Stomach (tissue), 8 donors: ENCODE measurements at regions not wholly inside any gene's neighbourhood (a gene's known extent, or its start where the extent isn't known, plus 50 kb on each side); places are given as distances from the start of the nearest gene placed in this dataset.

Experiments
- DNase-seq, 2 donors: peaks; one replicate each; pipeline versions ENCODE4 v3.0.0 to v3.0.0-alpha.2; 2013 to 2019
- H3K27ac ChIP-seq, 5 donors: fragments of 200-600 bp in 4 of 5; sonication (generic) in 4 of 5; one replicate each; pipeline ENCODE4 v1.5.1; 2013 to 2019; ENCODE audit warnings: mild to moderate bottlenecking in 1 of 5, moderate library complexity in 1 of 5
- H3K27me3 ChIP-seq, 3 donors: fragments of 200-600 bp; sonication (generic); one replicate each; pipeline ENCODE4 v1.5.1; 2017 to 2019; ENCODE audit warnings: mixed run types in 1 of 3
- H3K36me3 ChIP-seq, 4 donors: fragments of 200-600 bp; sonication (generic); 1 replicate in 3 of 4; 2 replicates in 1 of 4; pipeline ENCODE4 v1.5.1; 2016 to 2019
- H3K4me1 ChIP-seq, 4 donors: fragments of 200-600 bp; sonication (generic); one replicate each; pipeline ENCODE4 v1.5.1; 2016 to 2019
- H3K4me3 ChIP-seq, 4 donors: fragments of 200-600 bp; sonication (generic) in 3 of 4; one replicate each; pipeline ENCODE4 v1.5.1; 2016 to 2019; ENCODE audit warnings: mild to moderate bottlenecking in 1 of 4
- H3K9me3 ChIP-seq, 4 donors: fragments of 200-600 bp; sonication (generic); one replicate each; pipeline ENCODE4 v1.5.1; 2016 to 2019
- EP300 ChIP-seq: sonication (generic); formaldehyde crosslinking; IDR thresholded peaks from one replicate; pipeline ENCODE4 v1.6.1; 2017; ENCODE audit warnings: antibody characterized with exemption
- POLR2A ChIP-seq, 4 donors: fragments of 450-650 bp; IDR thresholded peaks; one replicate each; pipeline ENCODE4 v1.6.1; 2016; ENCODE audit warnings: antibody characterized with exemption in 4 of 4, control low read depth in 2 of 4, mild to moderate bottlenecking in 1 of 4, moderate library complexity in 1 of 4
- POLR2AphosphoS5 ChIP-seq, 3 donors: sonication (generic); formaldehyde crosslinking; IDR thresholded peaks; one replicate each; pipeline ENCODE4 v1.6.1; 2016; ENCODE audit warnings: antibody characterized with exemption in 3 of 3
- WGBS, 5 donors: extraction: QIAGEN DNeasy Blood & Tissue Kit in 3 of 5; methylation state at CpG; one replicate each; pipeline versions ENCODE4 v1.1.5 to v1.1.7; 2013 to 2018; 5-methylcytosine and 5-hydroxymethylcytosine counted together
- intact Hi-C: fragments of 100-400 bp; cut with DNase I; formaldehyde crosslinking; loops from one replicate; pipeline ENCODE4 v1.15.1; 2023; ENCODE audit warnings: low total_unique reads
- TF ChIP-seq, protein P1 (sequence below), 7 experiments: fragments of 450-650 bp in 4 of 7; fragments of 200-600 bp in 3 of 7; sonication (generic) in 3 of 7; IDR thresholded peaks; one replicate each; pipeline ENCODE4 v1.5.1; 2016 to 2019; ENCODE audit warnings: antibody characterized with exemption in 7 of 7, control low read depth in 2 of 7, mild to moderate bottlenecking in 1 of 7
- donor health status: healthy with polysubstance abuse.
- donor health status: Bipolar disorder and iron deficiency.
- donor health status: healthy.

DNA sequence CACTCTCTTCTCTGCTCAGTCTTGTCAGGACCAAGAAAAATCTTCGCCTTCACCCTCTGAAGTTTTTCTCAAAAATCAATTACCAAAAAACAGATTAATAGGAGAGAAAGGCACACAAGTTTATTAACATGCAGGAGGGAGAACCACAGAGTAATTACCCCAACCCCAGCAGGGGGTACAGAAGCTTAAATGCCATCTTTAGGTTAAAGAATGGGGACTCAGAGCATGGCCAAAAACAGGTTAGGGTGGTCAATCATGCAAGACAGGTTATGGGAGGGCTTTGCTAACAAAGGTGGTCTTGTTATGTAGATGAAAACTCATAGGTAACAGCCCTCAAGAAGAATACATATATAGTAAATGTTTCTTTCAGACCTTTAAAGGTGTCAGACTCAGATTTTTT, 100.5 kb upstream of the BTN3A2 start:
- no peak for DNase-seq
- H3K27ac ChIP-seq: no peak overlapping the region
- H3K4me3 ChIP-seq: no peak overlapping the region
- H3K4me1 ChIP-seq: no peaks in the 10 kb centered on the region
- no peaks in the 10 kb centered on the region for H3K9me3 ChIP-seq
- peaks cover 0 to 38% (median 6%) of the 10 kb centered on the region in 3 donors for H3K27me3 ChIP-seq
- no peaks in the 10 kb centered on the region for H3K36me3 ChIP-seq
- WGBS, 5 donors: 84 to 100% (median 94%) methylated on average over 1 of the region's 1 CpG
- TF ChIP-seq POLR2A (IDR thresholded peaks at IDR 0.05): no peak
- no peak for TF ChIP-seq POLR2AphosphoS5 (IDR thresholded peaks at IDR 0.05)
- no peak for TF ChIP-seq EP300
- TF ChIP-seq, protein P1, sequence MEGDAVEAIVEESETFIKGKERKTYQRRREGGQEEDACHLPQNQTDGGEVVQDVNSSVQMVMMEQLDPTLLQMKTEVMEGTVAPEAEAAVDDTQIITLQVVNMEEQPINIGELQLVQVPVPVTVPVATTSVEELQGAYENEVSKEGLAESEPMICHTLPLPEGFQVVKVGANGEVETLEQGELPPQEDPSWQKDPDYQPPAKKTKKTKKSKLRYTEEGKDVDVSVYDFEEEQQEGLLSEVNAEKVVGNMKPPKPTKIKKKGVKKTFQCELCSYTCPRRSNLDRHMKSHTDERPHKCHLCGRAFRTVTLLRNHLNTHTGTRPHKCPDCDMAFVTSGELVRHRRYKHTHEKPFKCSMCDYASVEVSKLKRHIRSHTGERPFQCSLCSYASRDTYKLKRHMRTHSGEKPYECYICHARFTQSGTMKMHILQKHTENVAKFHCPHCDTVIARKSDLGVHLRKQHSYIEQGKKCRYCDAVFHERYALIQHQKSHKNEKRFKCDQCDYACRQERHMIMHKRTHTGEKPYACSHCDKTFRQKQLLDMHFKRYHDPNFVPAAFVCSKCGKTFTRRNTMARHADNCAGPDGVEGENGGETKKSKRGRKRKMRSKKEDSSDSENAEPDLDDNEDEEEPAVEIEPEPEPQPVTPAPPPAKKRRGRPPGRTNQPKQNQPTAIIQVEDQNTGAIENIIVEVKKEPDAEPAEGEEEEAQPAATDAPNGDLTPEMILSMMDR (IDR thresholded peaks at IDR 0.05): no peak
- intact Hi-C loops: no loop called here

DNA sequence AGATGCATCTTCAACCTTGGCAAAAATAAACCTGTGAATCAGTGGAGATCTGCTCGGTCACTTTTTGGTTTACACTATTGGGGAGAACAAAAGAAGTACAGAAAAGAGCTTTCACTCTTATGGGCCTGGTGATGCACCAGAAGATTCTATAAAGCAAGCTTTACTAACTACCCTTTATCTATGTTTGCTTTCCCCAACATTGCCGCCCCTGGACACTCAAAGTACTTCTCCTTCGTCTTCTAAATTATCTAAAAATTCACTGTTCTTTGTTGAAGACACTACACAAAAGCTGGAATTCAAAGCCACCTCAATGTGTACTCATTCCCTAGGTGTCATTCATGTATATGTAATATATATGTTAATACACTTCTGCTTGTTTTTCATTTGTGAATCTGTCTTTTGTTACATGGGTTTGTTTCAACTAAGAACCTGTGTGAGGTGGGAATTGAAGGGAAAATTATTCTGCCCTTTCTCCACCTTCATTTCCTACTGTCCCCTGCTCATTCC, 97.9 kb upstream of the BTN3A2 start:
- WGBS, 5 donors: 77 to 86% (median 81%) methylated on average over 3 of the region's 3 CpGs
- Histone ChIP-seq H3K27ac (no peak overlapping the region), H3K4me1 (peaks cover 0 to 19% (median 16%) of the 10 kb centered on the region in 4 donors), H3K9me3 (no peaks in the 10 kb centered on the region), H3K27me3 (peaks cover 0 to 39% (median 16%) of the 10 kb centered on the region in 3 donors), H3K36me3 (no peaks in the 10 kb centered on the region), H3K4me3 (no peak overlapping the region)
- TF ChIP-seq, protein P1 (IDR thresholded peaks at IDR 0.05): no peak
- no peak for TF ChIP-seq POLR2AphosphoS5 (IDR thresholded peaks at IDR 0.05)
- TF ChIP-seq EP300: no peak
- no peak for TF ChIP-seq POLR2A (IDR thresholded peaks at IDR 0.05)
- DNase-seq: no peak
- intact Hi-C loops: no loop called here

DNA sequence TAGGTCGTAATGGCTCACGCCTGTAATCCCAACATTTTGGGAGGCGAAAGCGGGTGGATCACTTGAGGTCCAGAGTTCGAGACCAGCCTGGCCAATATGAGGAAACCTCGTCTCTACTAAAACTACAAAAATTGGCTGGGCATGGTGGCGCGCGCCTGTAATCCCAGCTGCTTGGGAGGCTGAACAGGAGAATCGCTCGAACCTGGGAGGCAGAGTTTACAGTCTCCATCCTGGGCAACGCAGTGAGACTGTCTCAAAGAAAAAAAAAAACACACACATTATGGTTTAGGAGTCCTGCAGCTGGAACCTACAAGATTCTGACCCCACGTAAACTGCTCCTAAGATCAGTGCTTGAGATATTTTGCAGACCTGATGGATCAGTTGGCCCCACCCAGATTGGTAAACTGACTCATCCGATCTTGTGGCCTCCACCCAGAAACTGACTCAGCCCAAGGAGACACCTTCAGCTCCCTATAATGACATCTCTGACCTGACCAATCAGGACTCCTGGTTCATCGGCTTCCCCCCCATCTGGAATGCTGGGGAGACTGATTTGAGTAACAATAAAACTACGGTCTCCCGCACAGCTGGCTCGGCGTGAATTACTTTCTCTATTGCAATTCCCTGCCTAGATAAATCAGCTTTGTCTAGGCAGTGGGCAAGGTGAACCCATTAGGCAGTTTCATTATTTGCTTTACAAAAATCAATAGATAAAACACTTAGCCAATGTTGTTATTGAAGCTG, 96.2 kb upstream of the BTN3A2 start:
- H3K9me3 ChIP-seq: no peaks in the 10 kb centered on the region
- TF ChIP-seq EP300 (no peak), POLR2A (IDR thresholded peaks at IDR 0.05) (no peak), POLR2AphosphoS5 (IDR thresholded peaks at IDR 0.05) (no peak)
- TF ChIP-seq, protein P1 (IDR thresholded peaks at IDR 0.05): no peak
- intact Hi-C loops: no loop called here
- no peaks in the 10 kb centered on the region for H3K36me3 ChIP-seq
- DNase-seq: peak in 1 of 2 donors; percentile 66
- 72 to 79% (median 72%) methylated on average over 19 of the region's 19 CpGs for WGBS, 5 donors
- peaks cover 0 to 34% (median 29%) of the 10 kb centered on the region in 4 donors for H3K4me1 ChIP-seq
- H3K27me3 ChIP-seq: peaks cover 0 to 53% (median 29%) of the 10 kb centered on the region in 3 donors
- no peak overlapping the region for H3K4me3 ChIP-seq
- no peak overlapping the region for H3K27ac ChIP-seq

DNA sequence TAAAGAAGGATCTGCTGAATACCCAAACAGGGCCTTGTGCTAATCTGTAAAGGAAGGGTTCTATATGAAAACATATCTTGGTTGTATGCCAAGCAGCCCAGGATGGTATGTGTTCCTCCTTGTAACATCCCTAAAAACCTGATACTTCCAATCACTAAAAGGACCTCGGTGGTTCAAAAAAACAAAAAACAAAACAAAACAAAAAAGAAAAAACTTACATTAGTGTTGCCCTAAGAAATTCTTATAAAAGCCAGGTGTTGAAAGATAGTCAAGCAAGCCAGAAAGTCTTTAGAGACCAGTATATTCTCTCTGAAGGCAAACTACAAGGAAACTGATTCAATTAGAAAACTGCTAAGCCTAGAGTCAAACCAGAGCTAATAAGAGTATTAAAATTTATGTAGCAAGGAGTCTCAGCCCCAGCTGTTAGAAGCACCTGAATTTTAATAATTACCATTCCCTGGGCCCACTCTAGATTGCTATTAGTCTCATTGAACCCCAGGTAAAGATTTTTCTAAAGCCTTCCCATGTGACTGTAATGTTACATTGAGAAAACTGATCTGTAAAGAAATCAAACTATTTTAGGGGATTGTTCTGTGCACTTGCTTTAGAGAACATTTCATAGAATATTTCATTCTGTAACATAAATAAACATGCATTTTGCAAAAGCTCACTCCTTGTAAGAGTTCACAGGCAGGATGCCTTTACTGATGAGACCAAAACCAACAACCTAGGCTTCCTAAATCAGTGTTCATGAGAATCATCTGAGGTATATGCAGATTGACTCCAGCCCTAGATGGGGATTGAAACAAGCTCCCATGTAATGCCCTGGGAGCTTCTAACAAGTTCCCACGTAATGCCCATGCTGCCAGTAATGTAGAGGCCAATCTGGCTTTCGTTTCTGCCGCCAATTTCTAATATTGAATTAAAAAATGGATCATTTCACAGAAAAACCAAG, 95.2 kb upstream of the BTN3A2 start:
- DNase-seq: no peak
- Histone ChIP-seq H3K9me3 (no peaks in the 10 kb centered on the region), H3K27me3 (peaks cover 0 to 63% (median 33%) of the 10 kb centered on the region in 3 donors), H3K27ac (no peak overlapping the region), H3K4me3 (no peak overlapping the region), H3K36me3 (no peaks in the 10 kb centered on the region), H3K4me1 (peaks cover 0 to 41% (median 29%) of the 10 kb centered on the region in 4 donors)
- intact Hi-C loops: no loop called here
- no peak for TF ChIP-seq POLR2AphosphoS5 (IDR thresholded peaks at IDR 0.05)
- 22 to 48% (median 38%) methylated on average over 4 of the region's 4 CpGs for WGBS, 5 donors
